ENCODE measurements at regions not wholly inside any gene's neighbourhood (a gene's known extent, or its start where the extent isn't known, plus 50 kb on each side); places are given as distances from the start of the nearest gene placed in this dataset.
A peak's percentile ranks its signal among the peaks of the same experiment; 100 is the strongest.

DNA sequence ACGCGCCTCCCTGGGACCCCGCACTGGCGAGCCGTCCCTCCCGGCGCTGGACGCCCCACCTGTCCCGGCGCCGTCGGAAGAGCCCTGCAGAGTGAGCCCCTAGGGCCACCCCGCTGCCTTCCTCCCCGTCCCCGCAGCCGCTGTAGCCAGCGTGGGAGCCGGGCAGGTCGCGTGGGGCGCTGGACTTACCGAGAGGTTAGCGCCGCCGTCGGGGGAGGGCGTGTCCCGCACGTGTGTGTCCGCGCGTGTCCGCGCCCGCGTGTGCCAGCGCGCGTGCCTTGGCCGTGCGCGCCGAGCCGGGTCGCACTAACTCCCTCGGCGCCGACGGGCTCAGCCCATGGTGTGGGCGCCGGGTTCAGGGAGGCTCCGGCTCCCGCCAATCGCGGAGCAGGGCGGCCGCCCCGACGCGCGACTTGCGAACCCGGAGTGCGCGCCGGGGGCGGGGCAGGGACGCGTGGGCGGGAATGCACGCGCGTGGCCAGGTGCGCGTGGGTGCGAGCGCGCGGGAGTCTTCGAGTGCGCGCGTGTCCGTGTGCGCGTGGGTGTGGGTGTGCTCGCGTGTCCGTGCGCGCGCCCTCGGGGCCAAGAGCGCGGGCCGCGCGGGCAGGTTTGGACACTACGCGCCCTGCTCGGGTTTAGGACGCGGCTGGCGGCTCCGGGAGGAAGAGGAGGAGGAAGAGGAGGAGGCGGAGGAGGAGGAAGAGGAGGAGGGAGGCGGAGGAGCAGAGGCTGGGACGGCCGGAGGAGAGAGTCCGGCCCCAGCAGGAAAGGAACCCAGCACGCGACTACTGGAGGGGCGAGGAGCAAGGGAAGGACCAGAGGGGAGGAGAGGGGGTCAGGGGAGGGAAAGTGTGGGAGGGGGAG lies 145.2 kb upstream of the ETS2 start:
- H3K4me3 ChIP-seq (ENCODE audit: low read depth, low read length) = peak overlapping the region; percentile 43
- no peak for TF ChIP-seq CTCF (IDR thresholded peaks at IDR 0.05; ENCODE audit: low read depth, low read length)
- peak; percentile 39 for DNase-seq (ENCODE audit: low read depth)

GRCh38 chr21:38661197-38661871 lies 144.4 kb upstream of the ETS2 start:
- DNase-seq (ENCODE audit: low read depth) = peak; percentile 66
- H3K4me3 ChIP-seq (ENCODE audit: low read depth, low read length) = peak overlapping the region; percentile 43
- TF ChIP-seq CTCF (IDR thresholded peaks at IDR 0.05; ENCODE audit: low read depth, low read length) = no peak
- TF ChIP-seq, protein P1, sequence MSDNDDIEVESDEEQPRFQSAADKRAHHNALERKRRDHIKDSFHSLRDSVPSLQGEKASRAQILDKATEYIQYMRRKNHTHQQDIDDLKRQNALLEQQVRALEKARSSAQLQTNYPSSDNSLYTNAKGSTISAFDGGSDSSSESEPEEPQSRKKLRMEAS (IDR thresholded peaks at IDR 0.05; ENCODE audit: low read depth, low read length) = no peak
- no peak for TF ChIP-seq MYC (IDR thresholded peaks at IDR 0.05; ENCODE audit: low read depth, low read length)
- TF ChIP-seq POLR2A (IDR thresholded peaks at IDR 0.05; ENCODE audit: extremely low read depth, insufficient read length) = no peak

- H3K4me3 ChIP-seq (ENCODE audit: low read depth, low read length) = no peak overlapping the region
- TF ChIP-seq, protein P1 (IDR thresholded peaks at IDR 0.05; ENCODE audit: low read depth, low read length) = no peak
- TF ChIP-seq CTCF (IDR thresholded peaks at IDR 0.05; ENCODE audit: low read depth, low read length) (no peak), MYC (IDR thresholded peaks at IDR 0.05; ENCODE audit: low read depth, low read length) (no peak), POLR2A (IDR thresholded peaks at IDR 0.05; ENCODE audit: extremely low read depth, insufficient read length) (no peak)
- no peak for DNase-seq (ENCODE audit: low read depth)
Measured at GRCh38 chr21:38661889-38662568, 143.7 kb upstream of the ETS2 start.

DNA sequence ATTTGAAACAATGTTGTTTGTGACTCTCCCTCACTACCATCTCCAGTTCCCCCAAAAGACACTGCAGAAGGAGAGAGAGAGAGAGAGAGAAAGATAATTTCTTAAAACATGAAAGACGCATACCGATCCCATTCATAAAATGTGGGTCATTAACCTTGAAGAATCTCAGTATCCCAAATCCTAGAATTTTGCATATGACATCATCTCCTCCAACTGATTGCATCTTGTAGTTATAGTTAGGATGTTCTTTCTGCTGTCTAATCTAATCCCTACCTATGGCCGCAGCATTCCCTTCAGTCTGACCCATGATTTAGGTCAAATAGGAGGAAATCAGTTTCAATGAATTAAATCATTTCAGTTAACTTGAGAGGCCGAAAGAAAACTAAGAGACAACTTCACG lies 142.4 kb upstream of the ETS2 start:
- TF ChIP-seq MYC (IDR thresholded peaks at IDR 0.05; ENCODE audit: low read depth, low read length) (no peak), POLR2A (IDR thresholded peaks at IDR 0.05; ENCODE audit: extremely low read depth, insufficient read length) (no peak), CTCF (IDR thresholded peaks at IDR 0.05; ENCODE audit: low read depth, low read length) (no peak)
- TF ChIP-seq, protein P1 (IDR thresholded peaks at IDR 0.05; ENCODE audit: low read depth, low read length) = no peak

GRCh38 chr21:38664315-38664714 lies 141.4 kb upstream of the ETS2 start:
- H3K4me3 ChIP-seq (ENCODE audit: low read depth, low read length) = no peak overlapping the region
- no peak for TF ChIP-seq POLR2A (IDR thresholded peaks at IDR 0.05; ENCODE audit: extremely low read depth, insufficient read length)
- TF ChIP-seq, protein P1 (IDR thresholded peaks at IDR 0.05; ENCODE audit: low read depth, low read length) = no peak
- no peak for TF ChIP-seq MYC (IDR thresholded peaks at IDR 0.05; ENCODE audit: low read depth, low read length)
- no peak for TF ChIP-seq CTCF (IDR thresholded peaks at IDR 0.05; ENCODE audit: low read depth, low read length)
- no peak for DNase-seq (ENCODE audit: low read depth)

More for the DNA sequence above, 142.4 kb upstream of the ETS2 start:
- no peak overlapping the region for H3K4me3 ChIP-seq (ENCODE audit: low read depth, low read length)
- no peak for DNase-seq (ENCODE audit: low read depth)
